ENCODE measurements at regions not wholly inside any gene's neighbourhood (a gene's known extent, or its start where the extent isn't known, plus 50 kb on each side); places are given as distances from the start of the nearest gene placed in this dataset.

DNA sequence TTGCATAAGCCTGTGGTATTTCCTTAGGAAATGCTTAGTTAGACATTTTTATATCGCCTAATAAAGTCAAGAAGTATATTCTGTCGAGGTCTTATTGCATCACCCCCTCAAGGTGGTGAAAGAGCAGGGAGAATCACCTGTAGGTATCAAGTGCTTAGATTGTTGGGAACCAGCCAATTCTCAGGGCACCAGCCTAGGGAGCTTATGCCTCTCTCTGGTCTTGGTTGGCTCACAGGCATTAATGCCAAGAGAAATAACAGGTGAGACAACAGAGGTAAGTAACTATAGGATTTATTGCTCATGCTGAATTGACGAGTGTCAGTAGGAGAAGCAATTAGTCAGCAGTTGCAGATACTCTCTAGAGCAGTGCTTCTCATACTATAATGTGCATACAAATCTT lies 663.3 kb upstream of the ZNF804A start:
- Histone ChIP-seq H3K4me3 (ENCODE audit: severe bottlenecking) (no peak overlapping the region), H3K4me1 (ENCODE audit: insufficient read depth, poor library complexity, severe bottlenecking) (no peaks in the 10 kb centered on the region), H3K27me3 (ENCODE audit: insufficient read depth, poor library complexity, severe bottlenecking) (no peaks in the 10 kb centered on the region), H3K9me3 (ENCODE audit: severe bottlenecking) (no peaks in the 10 kb centered on the region), H3K36me3 (ENCODE audit: low read depth) (no peaks in the 10 kb centered on the region), H3K27ac (ENCODE audit: poor library complexity, severe bottlenecking) (no peak overlapping the region)
- ATAC-seq (ENCODE audit: low read depth) (peak; percentile 82), DNase-seq (ENCODE audit: low spot score) (no peak)
- TF ChIP-seq, protein P1, sequence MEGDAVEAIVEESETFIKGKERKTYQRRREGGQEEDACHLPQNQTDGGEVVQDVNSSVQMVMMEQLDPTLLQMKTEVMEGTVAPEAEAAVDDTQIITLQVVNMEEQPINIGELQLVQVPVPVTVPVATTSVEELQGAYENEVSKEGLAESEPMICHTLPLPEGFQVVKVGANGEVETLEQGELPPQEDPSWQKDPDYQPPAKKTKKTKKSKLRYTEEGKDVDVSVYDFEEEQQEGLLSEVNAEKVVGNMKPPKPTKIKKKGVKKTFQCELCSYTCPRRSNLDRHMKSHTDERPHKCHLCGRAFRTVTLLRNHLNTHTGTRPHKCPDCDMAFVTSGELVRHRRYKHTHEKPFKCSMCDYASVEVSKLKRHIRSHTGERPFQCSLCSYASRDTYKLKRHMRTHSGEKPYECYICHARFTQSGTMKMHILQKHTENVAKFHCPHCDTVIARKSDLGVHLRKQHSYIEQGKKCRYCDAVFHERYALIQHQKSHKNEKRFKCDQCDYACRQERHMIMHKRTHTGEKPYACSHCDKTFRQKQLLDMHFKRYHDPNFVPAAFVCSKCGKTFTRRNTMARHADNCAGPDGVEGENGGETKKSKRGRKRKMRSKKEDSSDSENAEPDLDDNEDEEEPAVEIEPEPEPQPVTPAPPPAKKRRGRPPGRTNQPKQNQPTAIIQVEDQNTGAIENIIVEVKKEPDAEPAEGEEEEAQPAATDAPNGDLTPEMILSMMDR (IDR thresholded peaks at IDR 0.05; ENCODE audit: poor library complexity, severe bottlenecking), result no peak

DNA sequence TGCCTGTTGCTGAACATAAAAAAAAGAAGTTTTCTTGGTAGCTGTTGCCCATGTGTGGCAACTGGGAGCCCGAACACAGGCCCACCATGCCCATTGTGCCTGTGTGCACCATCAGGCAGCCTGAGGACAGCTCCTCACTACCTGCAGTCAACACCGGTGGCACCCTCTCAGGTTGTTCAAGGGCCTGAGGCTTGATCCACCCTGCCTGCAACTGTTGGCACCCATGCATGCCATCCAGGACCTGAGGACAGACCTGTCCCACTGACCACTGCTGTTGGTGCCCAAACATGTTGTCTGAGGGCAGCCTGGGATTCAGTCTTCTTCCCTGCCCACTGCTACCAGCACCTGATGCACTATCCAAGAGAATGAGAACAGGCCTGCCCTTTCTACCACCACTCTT lies 661.1 kb upstream of the ZNF804A start:
- DNase-seq (ENCODE audit: low spot score) (peak; percentile 39), ATAC-seq (ENCODE audit: low read depth) (no peak)
- no peak overlapping the region for H3K4me3 ChIP-seq (ENCODE audit: severe bottlenecking)
- H3K36me3 ChIP-seq (ENCODE audit: low read depth), result no peaks in the 10 kb centered on the region
- no peak overlapping the region for H3K27ac ChIP-seq (ENCODE audit: poor library complexity, severe bottlenecking)
- no peaks in the 10 kb centered on the region for H3K4me1 ChIP-seq (ENCODE audit: insufficient read depth, poor library complexity, severe bottlenecking)
- no peaks in the 10 kb centered on the region for H3K9me3 ChIP-seq (ENCODE audit: severe bottlenecking)
- TF ChIP-seq, protein P1 (IDR thresholded peaks at IDR 0.05; ENCODE audit: poor library complexity, severe bottlenecking), result no peak
- H3K27me3 ChIP-seq (ENCODE audit: insufficient read depth, poor library complexity, severe bottlenecking), result no peaks in the 10 kb centered on the region

DNA sequence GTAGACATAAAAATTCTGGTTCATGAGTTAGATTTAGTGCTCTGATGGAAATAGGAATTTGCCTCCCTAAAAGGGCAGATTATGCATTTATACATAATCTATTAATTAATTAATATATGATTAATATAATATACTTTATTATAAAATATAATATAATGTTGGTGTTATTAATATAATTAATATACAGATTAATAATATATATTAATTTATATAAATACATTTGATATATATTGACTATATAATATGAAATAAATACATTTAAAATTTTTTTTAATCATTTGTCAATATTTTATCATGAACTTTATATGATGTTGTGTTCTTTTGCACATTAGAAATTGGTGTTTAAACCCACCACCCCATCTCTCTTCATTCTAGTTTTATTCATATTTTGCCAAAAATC lies 652.1 kb upstream of the ZNF804A start:
- no peaks in the 10 kb centered on the region for H3K9me3 ChIP-seq (ENCODE audit: severe bottlenecking)
- no peak overlapping the region for H3K4me3 ChIP-seq (ENCODE audit: severe bottlenecking)
- DNase-seq (ENCODE audit: low spot score) (no peak), ATAC-seq (ENCODE audit: low read depth) (no peak)
- H3K4me1 ChIP-seq (ENCODE audit: insufficient read depth, poor library complexity, severe bottlenecking), result no peaks in the 10 kb centered on the region
- H3K27me3 ChIP-seq (ENCODE audit: insufficient read depth, poor library complexity, severe bottlenecking), result no peaks in the 10 kb centered on the region
- TF ChIP-seq, protein P1 (IDR thresholded peaks at IDR 0.05; ENCODE audit: poor library complexity, severe bottlenecking), result no peak
- H3K36me3 ChIP-seq (ENCODE audit: low read depth), result no peaks in the 10 kb centered on the region
- H3K27ac ChIP-seq (ENCODE audit: poor library complexity, severe bottlenecking), result no peak overlapping the region

DNA sequence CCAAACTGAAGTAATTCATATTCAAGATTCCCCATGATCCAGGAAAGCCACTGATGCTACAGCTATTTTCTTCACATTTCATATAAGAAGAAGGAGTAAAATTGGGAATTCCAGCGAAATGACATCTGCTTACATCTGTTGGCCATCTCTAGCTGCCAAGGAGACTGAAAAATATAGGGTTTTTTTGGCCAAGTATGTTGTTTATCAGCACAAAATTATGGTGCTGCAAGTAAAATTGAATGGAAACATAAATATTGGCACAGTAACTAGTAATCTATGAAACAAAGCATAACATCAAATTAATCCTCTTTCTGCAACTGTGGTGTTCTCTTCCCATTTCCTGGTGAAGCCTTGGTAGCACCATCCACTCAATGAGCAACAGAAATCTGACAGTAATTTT lies 649.5 kb upstream of the ZNF804A start:
- DNase-seq (ENCODE audit: low spot score), result no peak
- H3K27me3 ChIP-seq (ENCODE audit: insufficient read depth, poor library complexity, severe bottlenecking), result no peaks in the 10 kb centered on the region
- H3K4me1 ChIP-seq (ENCODE audit: insufficient read depth, poor library complexity, severe bottlenecking), result peaks cover 8% of the 10 kb centered on the region
- TF ChIP-seq, protein P1 (IDR thresholded peaks at IDR 0.05; ENCODE audit: poor library complexity, severe bottlenecking), result no peak
- H3K36me3 ChIP-seq (ENCODE audit: low read depth), result no peaks in the 10 kb centered on the region
- H3K9me3 ChIP-seq (ENCODE audit: severe bottlenecking), result no peaks in the 10 kb centered on the region
- ATAC-seq (ENCODE audit: low read depth), result no peak
- H3K27ac ChIP-seq (ENCODE audit: poor library complexity, severe bottlenecking), result no peak overlapping the region
- no peak overlapping the region for H3K4me3 ChIP-seq (ENCODE audit: severe bottlenecking)

DNA sequence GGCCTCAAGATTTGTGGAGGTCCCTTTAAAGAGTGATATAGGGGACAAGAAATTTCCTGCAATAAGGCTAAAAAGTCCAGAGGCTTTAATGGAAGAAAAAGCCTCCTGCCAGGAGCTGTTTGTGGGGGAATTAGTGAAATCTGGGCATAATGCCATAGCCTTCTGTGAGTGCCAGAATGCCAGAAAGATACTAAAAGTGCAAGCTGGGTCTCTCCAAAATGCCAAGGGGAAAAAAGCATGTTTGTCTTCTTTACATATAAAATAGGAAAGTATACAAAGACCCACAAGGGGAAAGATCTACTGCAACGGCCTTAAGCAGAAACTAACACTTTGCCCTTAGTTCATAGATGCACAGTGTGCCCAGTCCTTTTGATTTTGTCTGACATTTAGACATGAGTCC lies 647.7 kb upstream of the ZNF804A start:
- H3K9me3 ChIP-seq (ENCODE audit: severe bottlenecking), result no peaks in the 10 kb centered on the region
- no peak overlapping the region for H3K27ac ChIP-seq (ENCODE audit: poor library complexity, severe bottlenecking)
- H3K27me3 ChIP-seq (ENCODE audit: insufficient read depth, poor library complexity, severe bottlenecking), result no peaks in the 10 kb centered on the region
- ATAC-seq (ENCODE audit: low read depth), result no peak; the same call in 2 of the 3 replicates
- no peak overlapping the region for H3K4me3 ChIP-seq (ENCODE audit: severe bottlenecking)
- DNase-seq (ENCODE audit: low spot score), result no peak
- no peaks in the 10 kb centered on the region for H3K36me3 ChIP-seq (ENCODE audit: low read depth)
- TF ChIP-seq, protein P1 (IDR thresholded peaks at IDR 0.05; ENCODE audit: poor library complexity, severe bottlenecking), result no peak
- H3K4me1 ChIP-seq (ENCODE audit: insufficient read depth, poor library complexity, severe bottlenecking), result peaks cover 8% of the 10 kb centered on the region
